ENCODE measurements at regions not wholly inside any gene's neighbourhood (a gene's known extent, or its start where the extent isn't known, plus 50 kb on each side); places are given as distances from the start of the nearest gene placed in this dataset.
"Not testable (repeated sequence)": the region's sequence is repeated elsewhere in the genome, so short reads cannot be mapped to it uniquely, and the experiment has no call there.

- DNase-seq (ENCODE audit: low read depth, low spot score) = no peak
- no peak overlapping the region for H3K4me3 ChIP-seq (ENCODE audit: low read length)
These were observed 57.9 kb downstream of the DNAJB9 start for GRCh38 chr7:108627476-108628051.

GRCh38 chr7:108628678-108629077 lies 59.0 kb downstream of the DNAJB9 start:
- no peak for DNase-seq (ENCODE audit: low read depth, low spot score)
- no peak overlapping the region for H3K4me3 ChIP-seq (ENCODE audit: low read length)

GRCh38 chr7:108629651-108630400 lies 60.2 kb downstream of the DNAJB9 start:
- DNase-seq (ENCODE audit: low read depth, low spot score) = no peak
- H3K4me3 ChIP-seq (ENCODE audit: low read length) = no peak overlapping the region

GRCh38 chr7:108634036-108634435 lies 64.4 kb downstream of the DNAJB9 start:
- DNase-seq (ENCODE audit: low read depth, low spot score) = no peak
- H3K4me3 ChIP-seq (ENCODE audit: low read length) = no peak overlapping the region

- DNase-seq (ENCODE audit: low read depth, low spot score) = no peak
- no peak overlapping the region for H3K4me3 ChIP-seq (ENCODE audit: low read length)
These were observed 64.9 kb downstream of the DNAJB9 start for GRCh38 chr7:108634535-108634934.

GRCh38 chr7:108637049-108637621 lies 67.5 kb downstream of the DNAJB9 start:
- DNase-seq (ENCODE audit: low read depth, low spot score) = no peak
- no peak overlapping the region for H3K4me3 ChIP-seq (ENCODE audit: low read length)

GRCh38 chr7:108642126-108642525 lies 72.5 kb downstream of the DNAJB9 start:
- no peak overlapping the region for H3K4me3 ChIP-seq (ENCODE audit: low read length)
- DNase-seq (ENCODE audit: low read depth, low spot score) = no peak

- H3K4me3 ChIP-seq (ENCODE audit: low read length) = no peak overlapping the region
- no peak for DNase-seq (ENCODE audit: low read depth, low spot score)
These were observed 73.5 kb downstream of the DNAJB9 start for GRCh38 chr7:108643136-108643535.

GRCh38 chr7:108648989-108649388 lies 79.3 kb downstream of the DNAJB9 start:
- no peak overlapping the region for H3K4me3 ChIP-seq (ENCODE audit: low read length)
- no peak for DNase-seq (ENCODE audit: low read depth, low spot score)

GRCh38 chr7:108650467-108650866 lies 80.8 kb downstream of the DNAJB9 start:
- no peak overlapping the region for H3K4me3 ChIP-seq (ENCODE audit: low read length)
- DNase-seq (ENCODE audit: low read depth, low spot score) = no peak

GRCh38 chr7:108652886-108653285 lies 83.2 kb downstream of the DNAJB9 start:
- H3K4me3 ChIP-seq (ENCODE audit: low read length) = no peak overlapping the region
- DNase-seq (ENCODE audit: low read depth, low spot score) = no peak

- DNase-seq (ENCODE audit: low read depth, low spot score) = no peak
- H3K4me3 ChIP-seq (ENCODE audit: low read length) = no peak overlapping the region
These were observed 83.9 kb downstream of the DNAJB9 start for GRCh38 chr7:108653526-108653925.

- H3K4me3 ChIP-seq (ENCODE audit: low read length); DNase-seq (ENCODE audit: low read depth, low spot score): not testable (repeated sequence)
These were observed 87.6 kb downstream of the DNAJB9 start for GRCh38 chr7:108657140-108657726.

GRCh38 chr7:108659261-108659660 lies 89.6 kb downstream of the DNAJB9 start:
- H3K4me3 ChIP-seq (ENCODE audit: low read length) = no peak overlapping the region
- no peak for DNase-seq (ENCODE audit: low read depth, low spot score)

GRCh38 chr7:108659867-108660266 lies 90.2 kb downstream of the DNAJB9 start:
- DNase-seq (ENCODE audit: low read depth, low spot score) = no peak
- no peak overlapping the region for H3K4me3 ChIP-seq (ENCODE audit: low read length)

- DNase-seq (ENCODE audit: low read depth, low spot score) = no peak
These were observed 90.8 kb downstream of the DNAJB9 start for GRCh38 chr7:108660465-108660864.

GRCh38 chr7:108662783-108663362 lies 93.2 kb downstream of the DNAJB9 start:
- H3K4me3 ChIP-seq (ENCODE audit: low read length) = no peak overlapping the region
- no peak for DNase-seq (ENCODE audit: low read depth, low spot score)

More at GRCh38 chr7:108660465-108660864, 90.8 kb downstream of the DNAJB9 start:
- no peak overlapping the region for H3K4me3 ChIP-seq (ENCODE audit: low read length)

GRCh38 chr7:108663701-108664100 lies 94.0 kb downstream of the DNAJB9 start:
- DNase-seq (ENCODE audit: low read depth, low spot score) = no peak
- H3K4me3 ChIP-seq (ENCODE audit: low read length) = no peak overlapping the region

- no peak overlapping the region for H3K4me3 ChIP-seq (ENCODE audit: low read length)
- no peak for DNase-seq (ENCODE audit: low read depth, low spot score)
These were observed 97.5 kb downstream of the DNAJB9 start for GRCh38 chr7:108667216-108667615.

GRCh38 chr7:108669958-108670357 lies 100.3 kb downstream of the DNAJB9 start:
- DNase-seq (ENCODE audit: low read depth, low spot score) = no peak
- H3K4me3 ChIP-seq (ENCODE audit: low read length) = no peak overlapping the region

Data from Jurkat, Clone E6-1 (cell line).